ENCODE measurements at regions not wholly inside any gene's neighbourhood (a gene's known extent, or its start where the extent isn't known, plus 50 kb on each side); places are given as distances from the start of the nearest gene placed in this dataset.

DNA sequence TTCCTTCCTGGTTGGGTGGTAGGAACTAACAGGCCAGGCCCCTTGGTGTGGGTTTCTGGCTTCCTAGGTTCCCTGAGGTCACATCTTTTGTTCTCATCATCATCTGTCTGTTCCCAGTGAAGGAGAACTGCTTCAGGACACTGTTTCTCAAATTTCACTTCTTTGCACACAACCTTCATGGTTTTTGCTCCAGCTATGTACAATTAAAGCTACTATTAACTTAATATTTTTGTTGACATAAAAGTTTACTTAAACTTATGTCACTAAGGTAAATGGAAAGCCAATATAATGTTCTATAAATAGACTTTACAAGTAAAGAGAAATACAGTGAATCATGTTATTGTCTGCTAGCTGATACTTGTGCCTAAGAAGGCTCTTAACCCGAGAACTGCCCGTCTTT lies 120.7 kb upstream of the KCNG1 start:
- no peak overlapping the region for H3K4me3 ChIP-seq (ENCODE audit: low read depth, low read length)
- TF ChIP-seq, protein P1, sequence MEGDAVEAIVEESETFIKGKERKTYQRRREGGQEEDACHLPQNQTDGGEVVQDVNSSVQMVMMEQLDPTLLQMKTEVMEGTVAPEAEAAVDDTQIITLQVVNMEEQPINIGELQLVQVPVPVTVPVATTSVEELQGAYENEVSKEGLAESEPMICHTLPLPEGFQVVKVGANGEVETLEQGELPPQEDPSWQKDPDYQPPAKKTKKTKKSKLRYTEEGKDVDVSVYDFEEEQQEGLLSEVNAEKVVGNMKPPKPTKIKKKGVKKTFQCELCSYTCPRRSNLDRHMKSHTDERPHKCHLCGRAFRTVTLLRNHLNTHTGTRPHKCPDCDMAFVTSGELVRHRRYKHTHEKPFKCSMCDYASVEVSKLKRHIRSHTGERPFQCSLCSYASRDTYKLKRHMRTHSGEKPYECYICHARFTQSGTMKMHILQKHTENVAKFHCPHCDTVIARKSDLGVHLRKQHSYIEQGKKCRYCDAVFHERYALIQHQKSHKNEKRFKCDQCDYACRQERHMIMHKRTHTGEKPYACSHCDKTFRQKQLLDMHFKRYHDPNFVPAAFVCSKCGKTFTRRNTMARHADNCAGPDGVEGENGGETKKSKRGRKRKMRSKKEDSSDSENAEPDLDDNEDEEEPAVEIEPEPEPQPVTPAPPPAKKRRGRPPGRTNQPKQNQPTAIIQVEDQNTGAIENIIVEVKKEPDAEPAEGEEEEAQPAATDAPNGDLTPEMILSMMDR (IDR thresholded peaks at IDR 0.05; ENCODE audit: low read depth, low read length, missing control alignments) = no peak
- no peak for DNase-seq (ENCODE audit: low read depth)
- in situ Hi-C loops (cut with HindIII; ENCODE audit: low sequenced_read_pairs) = no loop called here

DNA sequence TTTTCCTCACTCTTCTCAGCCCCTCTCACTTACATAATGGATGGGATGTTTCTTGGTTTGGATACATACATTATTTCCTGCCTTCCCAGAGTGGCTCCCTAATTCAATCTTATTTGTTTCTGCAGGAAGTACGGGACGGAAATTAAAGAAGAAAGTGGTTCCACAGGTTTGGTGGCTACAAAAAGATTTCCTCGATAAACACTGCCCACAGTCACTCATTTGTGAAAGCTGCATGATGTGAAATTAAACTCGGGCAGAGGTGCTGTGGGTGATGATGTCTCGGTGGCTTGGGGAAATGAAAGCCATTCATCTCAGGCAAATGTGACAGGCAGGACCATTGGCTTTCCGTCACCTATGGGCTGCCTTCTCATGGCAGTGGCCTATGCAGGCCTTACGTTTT lies 119.5 kb upstream of the KCNG1 start:
- in situ Hi-C loops (cut with HindIII; ENCODE audit: low sequenced_read_pairs) = no loop called here
- no peak for DNase-seq (ENCODE audit: low read depth)
- TF ChIP-seq, protein P1 (IDR thresholded peaks at IDR 0.05; ENCODE audit: low read depth, low read length, missing control alignments) = no peak
- H3K4me3 ChIP-seq (ENCODE audit: low read depth, low read length) = no peak overlapping the region

DNA sequence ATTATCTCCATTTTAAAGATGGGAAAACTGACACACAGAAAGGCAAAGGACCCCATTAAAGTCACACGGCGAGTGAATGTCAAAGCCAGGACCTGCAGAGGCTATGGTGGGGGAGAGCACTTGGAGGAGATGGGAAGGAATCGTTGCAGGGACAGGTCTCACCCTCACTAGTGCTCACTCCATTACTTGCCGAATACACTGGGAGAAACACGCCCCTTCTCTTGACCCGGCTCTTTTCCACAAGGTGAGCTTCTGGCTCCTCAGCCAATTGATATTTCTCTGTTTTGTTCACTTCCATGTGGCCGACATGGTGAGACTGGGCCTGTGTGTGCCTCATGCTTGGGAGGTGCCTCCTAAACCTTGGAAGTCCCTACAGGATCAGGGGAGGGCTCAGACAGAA lies 117.8 kb upstream of the KCNG1 start:
- in situ Hi-C loops (cut with HindIII; ENCODE audit: low sequenced_read_pairs) = no loop called here
- TF ChIP-seq, protein P1 (IDR thresholded peaks at IDR 0.05; ENCODE audit: low read depth, low read length, missing control alignments) = no peak
- H3K4me3 ChIP-seq (ENCODE audit: low read depth, low read length) = no peak overlapping the region
- no peak for DNase-seq (ENCODE audit: low read depth)

DNA sequence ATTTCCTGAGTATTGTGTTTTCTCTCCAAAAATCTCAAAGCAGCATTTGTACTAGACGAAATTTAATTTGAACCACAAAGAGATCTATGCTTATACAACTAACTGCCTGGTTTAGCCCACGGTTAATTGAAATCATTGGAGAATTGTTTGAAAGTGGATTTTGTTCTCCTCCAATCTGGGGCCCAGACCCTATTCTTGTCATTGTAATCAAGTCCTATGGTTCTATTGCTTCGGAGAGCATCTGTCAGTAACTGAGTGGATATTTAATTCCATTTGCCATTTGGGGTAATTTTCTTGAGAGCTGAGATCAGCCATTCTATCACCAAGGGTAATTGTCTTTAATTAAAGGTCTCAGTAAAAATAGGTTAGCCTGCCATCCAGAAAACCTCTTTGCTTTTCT lies 117.0 kb upstream of the KCNG1 start:
- DNase-seq (ENCODE audit: low read depth) = no peak
- TF ChIP-seq, protein P1 (IDR thresholded peaks at IDR 0.05; ENCODE audit: low read depth, low read length, missing control alignments) = no peak
- H3K4me3 ChIP-seq (ENCODE audit: low read depth, low read length) = no peak overlapping the region
- in situ Hi-C loops (cut with HindIII; ENCODE audit: low sequenced_read_pairs) = no loop called here

DNA sequence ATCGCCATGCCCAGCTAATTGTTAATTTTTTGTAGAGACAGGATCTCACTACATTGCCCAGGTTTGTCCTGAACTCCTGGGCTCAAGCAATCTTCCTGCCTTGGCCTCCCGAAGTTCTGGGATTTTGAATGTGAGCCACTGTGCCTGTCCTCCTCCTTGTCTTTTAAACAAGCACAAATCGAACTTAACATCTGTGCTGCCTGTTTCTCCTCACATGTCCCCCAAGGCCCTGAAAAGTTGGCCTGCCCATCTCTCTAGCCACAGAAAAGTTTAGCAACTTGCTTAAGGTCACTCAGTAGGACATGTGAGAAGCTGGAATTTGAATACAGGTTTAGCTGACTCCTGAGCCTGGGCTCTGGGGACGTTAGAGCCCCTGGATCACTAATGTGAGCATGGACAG lies 115.7 kb upstream of the KCNG1 start:
- TF ChIP-seq, protein P1 (IDR thresholded peaks at IDR 0.05; ENCODE audit: low read depth, low read length, missing control alignments) = no peak
- no peak for DNase-seq (ENCODE audit: low read depth)
- no peak overlapping the region for H3K4me3 ChIP-seq (ENCODE audit: low read depth, low read length)
- in situ Hi-C loops (cut with HindIII; ENCODE audit: low sequenced_read_pairs) = no loop called here

DNA sequence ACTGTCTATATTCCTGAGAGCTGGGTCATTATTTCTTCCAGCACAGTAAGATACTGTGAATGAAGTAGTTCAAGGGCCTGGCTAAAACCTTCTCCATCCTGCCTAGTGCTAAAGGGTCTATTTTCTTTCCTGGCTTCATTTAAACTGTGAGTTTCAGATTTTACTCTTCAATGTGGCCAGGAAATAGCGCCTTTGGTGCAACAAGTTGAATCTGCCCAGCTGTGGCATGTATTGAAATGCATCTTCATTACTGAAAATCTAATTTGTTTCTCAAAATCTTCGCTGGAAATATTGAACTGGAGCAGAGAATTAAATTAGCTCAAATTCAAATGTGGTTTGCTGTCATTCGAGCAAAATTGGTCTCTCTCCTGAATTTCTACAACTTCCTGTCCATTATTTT lies 114.6 kb upstream of the KCNG1 start:
- in situ Hi-C loops (cut with HindIII; ENCODE audit: low sequenced_read_pairs) = no loop called here
- no peak overlapping the region for H3K4me3 ChIP-seq (ENCODE audit: low read depth, low read length)
- DNase-seq (ENCODE audit: low read depth) = no peak
- TF ChIP-seq, protein P1 (IDR thresholded peaks at IDR 0.05; ENCODE audit: low read depth, low read length, missing control alignments) = no peak

All from astrocyte of the cerebellum (primary cell).